ENCODE measurements at regions not wholly inside any gene's neighbourhood (a gene's known extent, or its start where the extent isn't known, plus 50 kb on each side); places are given as distances from the start of the nearest gene placed in this dataset.

DNA sequence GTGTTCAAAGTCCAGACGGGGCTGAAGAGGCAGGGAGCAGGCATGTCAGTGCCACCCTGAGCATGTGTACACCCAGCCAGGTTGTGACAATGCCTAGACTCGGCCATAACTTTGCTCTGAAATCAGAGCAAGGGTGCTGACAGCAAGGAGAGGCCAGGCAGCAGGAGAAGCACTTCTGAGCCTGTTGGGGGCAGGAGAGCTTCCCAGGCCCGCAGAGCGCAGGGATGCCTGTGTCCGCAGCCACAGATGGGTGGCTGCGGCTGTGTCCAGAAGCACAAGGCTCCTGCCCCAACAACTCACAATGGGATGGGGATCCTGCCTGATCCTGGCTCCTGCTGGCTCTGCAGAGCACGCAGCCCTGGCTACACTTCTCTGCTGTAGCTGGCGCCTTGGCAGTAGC lies 373.9 kb downstream of the CHSY3 start:
- H3K27ac ChIP-seq (ENCODE audit: low read depth, low read length): no peak overlapping the region
- POLR2A ChIA-PET: no interaction called here
- CTCF ChIA-PET: no interaction called here
- H3K79me2 ChIP-seq (ENCODE audit: insufficient read depth, low read length): no peaks in the 10 kb centered on the region
- no TSS peak for BruUV-seq (replicated peaks)
- H2AFZ ChIP-seq (ENCODE audit: low read depth, low read length, poor library complexity, severe bottlenecking): no peak overlapping the region
- H3K36me3 ChIP-seq (ENCODE audit: control insufficient read depth in 1 of 2, insufficient read depth in 2 of 2, low read length in 2 of 2): no peaks in the 10 kb centered on the region
- H3K4me1 ChIP-seq (ENCODE audit: control insufficient read depth in 1 of 2, insufficient read depth in 2 of 2, low read length in 2 of 2): no peaks in the 10 kb centered on the region
- intact Hi-C loops (cut with micrococcal nuclease): no loop called here
- no peak for ATAC-seq
- H3K9me3 ChIP-seq (ENCODE audit: control insufficient read depth in 1 of 2, insufficient read depth in 1 of 2, low read depth in 1 of 2, low read length in 2 of 2): no peaks in the 10 kb centered on the region
- H3K27me3 ChIP-seq (ENCODE audit: insufficient read depth, low read length): no peaks in the 10 kb centered on the region
- TF ChIP-seq JUND (IDR thresholded peaks at IDR 0.05) (no peak), EZH2phosphoT487 (IDR thresholded peaks at IDR 0.05; ENCODE audit: borderline replicate concordance) (no peak), CBX3 (IDR thresholded peaks at IDR 0.05; ENCODE audit: low read depth) (no peak), FOSL1 (IDR thresholded peaks at IDR 0.05; ENCODE audit: low read depth) (no peak), RAD21 (IDR thresholded peaks at IDR 0.05; ENCODE audit: low read depth) (no peak), POLR2A (IDR thresholded peaks at IDR 0.05; ENCODE audit: borderline replicate concordance, extremely low read depth, insufficient read depth, insufficient read length) (no peak), YY1 (IDR thresholded peaks at IDR 0.05; ENCODE audit: extremely low read depth, insufficient replicate concordance, low read depth, low read length) (no peak), EZH2 (IDR thresholded peaks at IDR 0.05) (no peak), CEBPB (IDR thresholded peaks at IDR 0.05; ENCODE audit: low read depth) (no peak), SIN3A (IDR thresholded peaks at IDR 0.05; ENCODE audit: low read depth) (no peak), ELF1 (IDR thresholded peaks at IDR 0.05; ENCODE audit: borderline replicate concordance, low read depth) (no peak), SRF (IDR thresholded peaks at IDR 0.05; ENCODE audit: low read depth) (no peak), ZFX (IDR thresholded peaks at IDR 0.05) (no peak), TCF7L2 (IDR thresholded peaks at IDR 0.05; ENCODE audit: borderline replicate concordance, extremely low read depth, insufficient read depth, insufficient read length) (no peak)
- TF ChIP-seq, protein P1, sequence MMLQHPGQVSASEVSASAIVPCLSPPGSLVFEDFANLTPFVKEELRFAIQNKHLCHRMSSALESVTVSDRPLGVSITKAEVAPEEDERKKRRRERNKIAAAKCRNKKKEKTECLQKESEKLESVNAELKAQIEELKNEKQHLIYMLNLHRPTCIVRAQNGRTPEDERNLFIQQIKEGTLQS (IDR thresholded peaks at IDR 0.05): no peak
- TF ChIP-seq, protein P2, sequence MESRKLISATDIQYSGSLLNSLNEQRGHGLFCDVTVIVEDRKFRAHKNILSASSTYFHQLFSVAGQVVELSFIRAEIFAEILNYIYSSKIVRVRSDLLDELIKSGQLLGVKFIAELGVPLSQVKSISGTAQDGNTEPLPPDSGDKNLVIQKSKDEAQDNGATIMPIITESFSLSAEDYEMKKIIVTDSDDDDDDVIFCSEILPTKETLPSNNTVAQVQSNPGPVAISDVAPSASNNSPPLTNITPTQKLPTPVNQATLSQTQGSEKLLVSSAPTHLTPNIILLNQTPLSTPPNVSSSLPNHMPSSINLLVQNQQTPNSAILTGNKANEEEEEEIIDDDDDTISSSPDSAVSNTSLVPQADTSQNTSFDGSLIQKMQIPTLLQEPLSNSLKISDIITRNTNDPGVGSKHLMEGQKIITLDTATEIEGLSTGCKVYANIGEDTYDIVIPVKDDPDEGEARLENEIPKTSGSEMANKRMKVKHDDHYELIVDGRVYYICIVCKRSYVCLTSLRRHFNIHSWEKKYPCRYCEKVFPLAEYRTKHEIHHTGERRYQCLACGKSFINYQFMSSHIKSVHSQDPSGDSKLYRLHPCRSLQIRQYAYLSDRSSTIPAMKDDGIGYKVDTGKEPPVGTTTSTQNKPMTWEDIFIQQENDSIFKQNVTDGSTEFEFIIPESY (IDR thresholded peaks at IDR 0.05; ENCODE audit: extremely low read depth, insufficient replicate concordance, low read length): no peak
- TF ChIP-seq, protein P3, sequence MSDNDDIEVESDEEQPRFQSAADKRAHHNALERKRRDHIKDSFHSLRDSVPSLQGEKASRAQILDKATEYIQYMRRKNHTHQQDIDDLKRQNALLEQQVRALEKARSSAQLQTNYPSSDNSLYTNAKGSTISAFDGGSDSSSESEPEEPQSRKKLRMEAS (IDR thresholded peaks at IDR 0.05): no peak
- H4K20me1 ChIP-seq (ENCODE audit: insufficient read depth): no peaks in the 10 kb centered on the region
- DNase-seq (ENCODE audit: low read depth, low spot score): no peak
- H3K4me3 ChIP-seq (replicated peaks in 1 of 2; ENCODE audit: low read depth in 1 of 2, low read length in 2 of 2): no peak overlapping the region
- H3K9ac ChIP-seq (ENCODE audit: low read length): no peak overlapping the region
- no peaks in the 10 kb centered on the region for H3K9me2 ChIP-seq (ENCODE audit: insufficient read depth)
- RAD21 ChIA-PET (ENCODE audit: low non-redundant PET in 1 of 2, low total read pairs in 2 of 2, uncharacterized antibody in 2 of 2, unreplicated experiment in 2 of 2): no interaction called here
- no peak overlapping the region for H3K4me2 ChIP-seq (ENCODE audit: low read length)

Measured in HCT116 (cell line).